OCI-LY1 (cell line): ENCODE measurements at regions not wholly inside any gene's neighbourhood (a gene's known extent, or its start where the extent isn't known, plus 50 kb on each side); places are given as distances from the start of the nearest gene placed in this dataset.

ENCODE experiments used
- CTCF ChIP-seq: fragments of 200-600 bp; sonication (generic), shearing (Covaris generic); IDR thresholded peaks from 2 replicates; pipeline ENCODE4 v1.5.1; 2017; ENCODE audit warnings: mild to moderate bottlenecking, antibody characterized with exemption, low read length, moderate library complexity, mixed read lengths
- EZH2 ChIP-seq: fragments of 200-600 bp; sonication (generic), shearing (Covaris generic); IDR thresholded peaks from 2 replicates; pipeline ENCODE4 v1.8.0; 2017; ENCODE audit warnings: borderline replicate concordance, mixed run types, mild to moderate bottlenecking, antibody characterized with exemption, low read length, moderate library complexity, mixed read lengths

DNA sequence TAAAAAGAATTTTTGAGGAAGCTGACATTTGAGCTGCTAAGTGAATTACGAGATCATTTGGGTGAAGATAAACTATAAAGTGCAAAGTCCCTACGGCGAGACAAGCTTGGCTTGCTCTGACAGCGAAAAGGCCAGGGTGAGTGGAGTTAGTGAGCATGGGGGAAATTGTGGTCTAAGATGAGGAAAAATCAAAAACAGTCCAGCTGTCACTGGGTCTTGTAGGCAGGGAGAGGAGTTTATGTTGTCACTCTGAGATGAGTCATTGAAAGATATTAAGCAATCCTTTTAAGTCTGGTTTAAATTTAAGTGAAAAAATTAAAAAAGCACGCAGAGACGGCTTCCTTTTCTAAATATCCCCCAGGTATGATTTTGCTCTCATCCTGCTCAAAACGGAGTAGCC, 601.9 kb downstream of the MRPL39 start:
- TF ChIP-seq CTCF = no peak
- TF ChIP-seq EZH2 = no peak
